NCI-H1105 treated with DMSO at 0.1 percent for 48 hours (cell line): ENCODE measurements at regions not wholly inside any gene's neighbourhood (a gene's known extent, or its start where the extent isn't known, plus 50 kb on each side); places are given as distances from the start of the nearest gene placed in this dataset.

Experiments used
- DNase-seq: peaks from one replicate; lab custom pipeline; 2025; lab: John Stamatoyannopoulos, UW

DNA sequence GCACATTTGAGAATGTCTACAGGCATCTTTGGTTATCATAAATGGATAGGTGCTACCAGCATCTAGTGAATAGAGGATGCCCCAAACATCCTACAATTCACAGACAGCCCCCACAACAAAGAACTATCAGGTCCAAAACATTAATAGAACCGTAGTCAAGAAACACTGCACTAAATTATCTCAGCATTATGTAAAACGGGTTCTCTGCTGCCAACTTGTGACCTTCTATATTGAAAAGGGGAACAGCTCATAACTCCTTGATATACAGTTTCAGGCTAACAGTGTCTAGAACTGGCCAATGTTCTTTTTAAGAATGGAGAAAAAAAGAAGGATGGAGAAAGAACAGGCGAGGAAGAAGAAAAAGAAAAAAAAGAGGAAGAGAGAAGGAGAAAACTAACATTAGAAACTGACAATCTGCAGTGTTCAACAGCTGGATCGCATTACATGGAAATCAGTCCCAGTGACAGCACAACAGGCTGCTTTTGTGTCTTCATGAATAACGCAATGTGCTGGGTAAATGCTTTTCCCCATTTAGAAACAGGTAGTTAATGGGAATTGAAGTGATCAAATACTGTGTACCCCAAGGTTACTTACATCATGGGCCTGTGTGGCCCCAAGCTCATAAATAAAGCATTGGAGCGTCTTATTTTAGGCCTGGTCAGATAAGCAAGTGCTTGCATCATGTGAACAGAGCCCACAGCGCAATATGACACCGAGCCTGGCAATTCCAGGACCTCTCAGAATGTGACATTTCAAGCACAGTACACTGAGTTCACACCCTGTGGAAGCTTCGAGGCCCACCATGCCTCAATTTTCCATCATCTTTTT is 339.5 kb downstream of the DHX15 start:
- no peak for DNase-seq

GRCh38 chr4:24243641-24244040 is 340.7 kb downstream of the DHX15 start:
- DNase-seq: no peak

- DNase-seq: no peak
Observed at GRCh38 chr4:24241511-24241910, 342.8 kb downstream of the DHX15 start.

GRCh38 chr4:24240655-24241054 is 343.7 kb downstream of the DHX15 start:
- no peak for DNase-seq

GRCh38 chr4:24237709-24238108 is 346.6 kb downstream of the DHX15 start:
- DNase-seq: no peak

- no peak for DNase-seq
Observed at GRCh38 chr4:24236532-24236931, 346.7 kb upstream of the PPARGC1A start.

DNA sequence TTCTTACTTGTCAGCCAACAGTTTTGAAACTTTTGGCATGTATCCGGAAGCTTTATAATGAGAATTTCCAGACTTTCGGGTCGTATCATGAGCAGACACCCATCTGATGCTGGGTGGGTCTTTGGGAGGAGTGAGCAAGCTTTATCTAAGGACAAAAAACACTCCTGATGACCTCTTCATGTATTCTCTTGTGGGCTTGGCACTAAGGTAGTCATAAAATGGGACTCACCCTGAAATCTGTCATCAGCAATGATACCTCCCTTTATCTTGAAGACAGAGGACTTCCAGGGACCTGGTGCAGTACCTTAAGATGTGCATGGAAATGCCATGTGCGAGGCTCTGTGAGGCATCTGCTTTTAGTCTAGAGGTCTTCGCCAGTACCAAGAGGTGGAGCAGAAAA is 346.3 kb upstream of the PPARGC1A start:
- no peak for DNase-seq

DNA sequence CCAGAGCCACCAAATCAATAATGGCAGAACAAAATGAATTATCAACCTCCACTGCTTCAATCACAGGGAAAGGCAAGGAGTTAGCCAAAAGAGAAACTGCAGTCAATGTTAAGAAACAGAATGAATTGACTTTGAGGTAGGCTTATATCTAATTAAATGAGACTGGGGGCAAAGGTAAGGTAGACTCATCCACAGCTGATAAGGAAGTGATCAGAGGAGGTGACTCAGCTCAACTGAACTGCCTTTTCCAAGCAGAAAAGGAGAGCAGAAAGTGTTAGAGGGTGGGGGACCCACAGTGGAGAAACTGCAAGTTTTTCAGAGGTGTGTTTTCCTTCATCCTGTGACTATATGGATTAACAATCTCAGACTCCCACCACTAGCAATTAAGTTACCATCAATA is 345.8 kb upstream of the PPARGC1A start:
- DNase-seq: no peak

- no peak for DNase-seq
Observed at GRCh38 chr4:24234288-24234848, 344.5 kb upstream of the PPARGC1A start.

DNA sequence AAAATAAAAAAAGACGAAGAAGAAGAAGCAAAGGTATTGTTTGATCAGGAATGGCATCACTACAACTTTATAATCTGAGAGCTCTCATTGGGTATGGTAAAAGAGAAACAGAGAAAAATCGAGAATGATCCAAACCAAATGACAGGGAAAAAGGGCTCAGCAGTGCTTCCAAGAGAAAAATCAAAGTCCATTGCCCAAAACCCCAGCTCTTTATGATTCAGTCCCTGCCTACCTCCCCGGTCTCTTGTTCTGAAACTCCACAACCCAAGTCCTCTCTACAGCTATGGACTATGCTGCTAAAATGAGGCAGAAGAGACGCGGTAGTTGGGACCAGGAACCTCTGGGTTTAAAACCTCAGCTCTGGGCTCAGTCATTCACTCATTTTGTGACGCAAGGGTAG is 341.1 kb upstream of the PPARGC1A start:
- no peak for DNase-seq

- no peak for DNase-seq
Observed at GRCh38 chr4:24229978-24230377, 340.1 kb upstream of the PPARGC1A start.

DNA sequence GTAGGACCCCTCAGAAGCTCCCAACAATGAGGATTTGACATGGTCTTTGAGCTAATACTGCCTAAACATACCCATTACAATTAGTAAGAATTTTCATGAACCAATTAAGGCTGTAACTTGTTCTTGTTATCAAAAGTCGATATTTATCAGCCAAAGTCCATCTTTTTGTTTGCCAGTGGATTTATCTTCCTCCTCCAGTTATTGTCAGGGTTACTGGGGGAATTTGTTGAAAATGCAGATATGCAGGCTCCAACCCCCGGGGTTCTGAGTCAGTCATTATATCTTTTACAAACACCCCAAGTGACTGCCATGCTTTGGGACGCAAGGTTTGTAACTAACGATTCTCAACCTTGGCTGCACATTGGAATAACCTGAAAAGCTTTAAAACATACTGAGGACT is 338.8 kb upstream of the PPARGC1A start:
- no peak for DNase-seq

GRCh38 chr4:24226667-24227066 is 336.8 kb upstream of the PPARGC1A start:
- no peak for DNase-seq

DNA sequence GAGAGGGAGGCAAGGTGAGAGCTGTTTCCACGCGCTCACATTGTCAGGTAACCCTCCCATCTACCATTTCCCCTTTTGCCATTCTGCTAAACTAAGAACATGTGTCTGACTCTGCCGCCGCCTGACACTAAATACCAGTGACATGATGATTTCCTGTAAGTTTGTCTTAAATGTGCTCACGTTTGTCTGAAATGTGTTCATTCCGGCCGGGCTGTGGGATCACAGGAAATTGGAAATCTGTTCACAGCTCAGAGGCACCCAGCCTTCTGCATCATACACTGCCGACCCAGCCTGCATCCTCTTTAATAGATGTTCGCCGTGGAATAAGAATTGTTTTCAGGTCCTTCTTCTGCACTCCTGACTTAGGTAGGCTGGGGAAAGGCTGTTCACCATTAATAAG is 336.2 kb upstream of the PPARGC1A start:
- no peak for DNase-seq

DNA sequence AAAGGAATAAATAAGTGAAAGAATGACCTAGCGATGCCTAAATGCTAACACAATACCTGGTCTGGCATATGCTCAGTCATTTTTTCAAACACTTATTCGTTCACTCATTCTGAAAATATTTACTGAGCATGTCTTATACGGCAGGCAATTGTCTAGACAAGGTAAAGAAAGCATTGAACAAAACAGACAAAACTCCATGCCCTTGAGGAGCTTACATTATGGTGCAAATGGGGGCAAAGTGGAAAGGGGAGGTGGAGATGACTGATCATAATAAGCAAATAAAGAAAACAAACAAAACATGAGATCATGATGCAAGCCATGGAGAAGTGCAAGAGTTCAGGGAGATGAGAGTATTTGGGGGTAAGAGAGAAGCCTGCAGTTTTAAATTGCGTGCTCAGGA is 334.6 kb upstream of the PPARGC1A start:
- DNase-seq: no peak

DNA sequence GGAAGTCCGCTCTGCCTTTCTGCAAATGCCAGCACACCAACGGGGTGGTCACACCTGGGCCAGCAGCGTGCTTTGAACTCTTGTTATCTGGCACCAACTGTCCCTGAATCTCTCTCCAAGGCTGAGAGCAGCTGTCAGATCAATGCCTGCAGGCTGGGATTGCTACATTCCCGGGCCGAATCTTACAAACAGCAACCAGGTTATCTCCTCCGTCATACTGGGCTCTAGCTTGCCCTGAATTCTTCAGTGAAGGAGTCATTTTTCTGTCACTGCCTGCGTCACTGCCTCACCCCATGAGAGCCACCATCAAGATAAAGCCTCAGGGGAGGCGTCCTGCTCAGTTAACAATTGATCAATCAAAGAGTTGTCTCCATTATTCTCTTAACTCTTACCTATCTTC is 329.4 kb upstream of the PPARGC1A start:
- DNase-seq: no peak

DNA sequence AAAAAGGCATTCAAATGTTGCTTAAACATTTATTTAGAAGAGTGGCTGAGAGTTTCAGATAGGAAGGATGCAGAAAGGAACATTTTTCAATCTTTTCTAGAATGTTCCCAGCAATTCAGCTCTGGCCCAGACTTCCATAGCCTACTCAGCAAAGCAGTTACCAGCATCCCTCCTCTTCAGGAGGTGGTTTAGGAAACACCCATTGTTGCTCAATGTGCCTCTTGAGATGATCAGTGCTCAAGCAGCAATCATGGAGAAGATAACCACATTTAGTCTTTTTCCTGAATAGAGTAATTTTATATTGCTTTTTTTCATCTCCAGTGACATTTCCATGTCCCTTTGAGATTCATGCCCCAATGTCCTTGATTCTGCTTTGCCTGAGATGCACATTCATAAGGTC is 328.7 kb upstream of the PPARGC1A start:
- no peak for DNase-seq

DNA sequence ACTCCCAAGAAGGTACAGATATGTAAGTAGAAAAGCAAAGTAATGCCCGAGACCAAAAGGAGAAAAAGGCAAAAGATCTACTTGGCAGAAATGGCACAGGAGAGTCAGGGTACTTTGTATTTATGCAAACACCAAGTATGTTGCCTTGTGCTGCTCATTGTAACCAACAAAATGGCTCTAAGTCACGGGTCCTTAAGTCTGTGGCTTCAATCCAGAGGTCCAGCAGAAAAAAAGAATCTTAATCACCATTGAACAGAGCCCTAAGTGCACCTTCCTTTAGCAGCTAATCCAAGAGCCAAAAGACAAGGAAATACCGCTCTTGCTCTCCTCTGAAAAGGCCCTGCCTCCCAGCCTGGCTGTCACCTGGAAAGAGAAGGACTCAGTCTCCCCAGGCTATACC is 324.9 kb upstream of the PPARGC1A start:
- no peak for DNase-seq

DNA sequence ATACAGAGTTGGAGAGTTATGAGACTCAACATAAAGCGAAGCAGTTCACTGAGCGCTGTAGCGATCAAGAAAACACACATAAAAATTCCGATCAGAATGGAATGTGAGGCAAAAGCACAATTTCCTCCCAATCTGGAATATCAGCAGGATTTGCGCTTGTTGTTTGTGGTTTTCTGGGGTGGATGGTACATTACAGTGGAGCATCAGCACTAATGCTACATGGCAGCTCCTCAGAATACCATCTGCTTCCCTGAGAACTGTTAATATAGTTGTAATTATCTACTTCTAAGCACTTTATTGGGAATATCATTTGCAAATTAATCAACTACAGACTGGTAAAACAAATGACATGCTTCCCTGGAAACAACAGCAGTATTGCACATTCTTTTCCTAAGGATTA is 324.1 kb upstream of the PPARGC1A start:
- no peak for DNase-seq

GRCh38 chr4:24212642-24213041 is 322.8 kb upstream of the PPARGC1A start:
- DNase-seq: no peak

GRCh38 chr4:24211856-24212255 is 322.0 kb upstream of the PPARGC1A start:
- no peak for DNase-seq

- no peak for DNase-seq
Observed at GRCh38 chr4:24210332-24210902, 320.6 kb upstream of the PPARGC1A start.

DNA sequence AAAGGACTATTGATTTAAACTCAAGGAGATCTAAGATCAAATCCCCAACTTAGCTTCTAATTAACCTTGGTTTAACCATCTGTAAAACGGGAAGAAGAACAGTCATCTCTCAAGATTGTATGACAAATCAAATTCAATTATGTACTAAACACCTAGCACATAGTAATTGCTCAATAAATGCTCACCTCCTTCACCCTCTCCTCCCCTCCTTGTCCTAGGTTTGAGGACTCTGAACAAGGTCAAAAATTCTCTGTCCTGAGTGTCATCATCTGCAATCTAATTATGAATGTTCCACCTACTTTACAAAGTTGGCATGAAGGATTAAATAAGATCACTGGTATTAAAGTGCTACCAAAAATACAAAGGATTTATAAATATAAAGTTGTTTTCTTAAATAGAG is 320.1 kb upstream of the PPARGC1A start:
- DNase-seq: no peak

DNA sequence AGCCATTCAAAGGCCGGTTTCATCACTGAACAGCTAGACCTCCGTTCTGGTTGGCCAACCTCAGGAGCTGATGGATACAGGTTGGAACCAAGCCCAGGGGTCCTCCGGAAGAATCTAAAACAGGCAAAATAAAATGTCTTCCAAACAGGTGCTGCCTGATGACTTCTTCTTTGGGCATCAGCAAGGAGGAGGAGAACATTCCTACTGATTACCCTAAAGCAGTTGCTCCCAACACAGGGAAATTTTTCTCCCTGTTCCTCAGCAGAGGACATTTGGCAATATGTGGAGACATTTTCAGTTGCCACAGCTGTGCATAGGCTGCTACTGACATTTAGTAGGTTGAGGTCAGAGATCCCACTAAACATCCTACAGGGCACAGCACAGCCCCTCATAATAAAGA is 319.3 kb upstream of the PPARGC1A start:
- no peak for DNase-seq
